ENCODE measurements at regions not wholly inside any gene's neighbourhood (a gene's known extent, or its start where the extent isn't known, plus 50 kb on each side); places are given as distances from the start of the nearest gene placed in this dataset.

- Histone ChIP-seq H3K36me3 (ENCODE audit: insufficient read depth, low read length) (no peaks in the 10 kb centered on the region), H3K4me3 (ENCODE audit: low read length) (no peak overlapping the region), H3K27ac (ENCODE audit: low read depth in 1 of 2, low read length in 2 of 2) (no peak overlapping the region), H3K4me1 (ENCODE audit: insufficient read depth, low read length) (no peaks in the 10 kb centered on the region), H3K9me3 (ENCODE audit: control insufficient read depth in 1 of 2, insufficient read depth in 1 of 2, low read length in 2 of 2) (no peaks in the 10 kb centered on the region), H3K27me3 (ENCODE audit: control insufficient read depth in 1 of 2, insufficient read depth in 2 of 2, low read length in 2 of 2) (no peaks in the 10 kb centered on the region)
- Mint-ChIP-seq H3K36me3 (ENCODE audit: low read depth) (no peaks in the 10 kb centered on the region), H3K9me3 (no peaks in the 10 kb centered on the region), H3K27ac (no peak overlapping the region), H3K4me1 (ENCODE audit: low read depth) (peaks cover 28% of the 10 kb centered on the region), H3K4me3 (no peak overlapping the region), H3K27me3 (no peaks in the 10 kb centered on the region)
- no peak for DNase-seq
- POLR2A ChIA-PET, result no interaction called here
- ATAC-seq (ENCODE audit: poor library complexity), result no peak
- intact Hi-C loops (cut with DNase I, micrococcal nuclease), result no loop called here
- CTCF ChIA-PET, result no interaction called here
- no peak for TF ChIP-seq CTCF (IDR thresholded peaks at IDR 0.05)
These were observed 111.9 kb upstream of the COL5A2 start for GRCh38 chr2:189291460-189291859.

DNA sequence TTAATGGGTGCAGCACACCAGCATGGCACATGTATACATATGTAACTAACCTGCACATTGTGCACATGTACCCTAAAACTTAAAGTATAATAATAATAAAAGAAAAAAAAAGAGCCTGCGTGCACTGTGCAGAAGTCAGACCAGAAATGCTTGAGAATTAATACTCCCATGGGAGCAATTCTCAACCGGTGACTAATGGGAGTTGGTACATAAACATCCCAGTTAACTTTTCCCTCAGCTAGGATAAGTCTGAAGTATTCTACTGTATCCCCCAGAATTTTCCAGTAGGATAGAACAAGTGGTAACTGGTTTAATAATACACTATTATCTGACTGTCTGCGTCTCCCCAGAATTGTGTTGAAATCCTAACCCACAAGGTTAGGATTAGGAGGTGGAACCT, 113.6 kb upstream of the COL5A2 start:
- TF ChIP-seq CTCF (IDR thresholded peaks at IDR 0.05), result no peak
- no peak overlapping the region for H3K27ac ChIP-seq (ENCODE audit: low read depth in 1 of 2, low read length in 2 of 2)
- Mint-ChIP-seq H3K4me3 (no peak overlapping the region), H3K27ac (no peak overlapping the region), H3K27me3 (no peaks in the 10 kb centered on the region), H3K4me1 (ENCODE audit: low read depth) (peaks cover 37% of the 10 kb centered on the region), H3K9me3 (no peaks in the 10 kb centered on the region), H3K36me3 (ENCODE audit: low read depth) (no peaks in the 10 kb centered on the region)
- CTCF ChIA-PET, result no interaction called here
- no peaks in the 10 kb centered on the region for H3K9me3 ChIP-seq (ENCODE audit: control insufficient read depth in 1 of 2, insufficient read depth in 1 of 2, low read length in 2 of 2)
- H3K27me3 ChIP-seq (ENCODE audit: control insufficient read depth in 1 of 2, insufficient read depth in 2 of 2, low read length in 2 of 2), result no peaks in the 10 kb centered on the region
- no peaks in the 10 kb centered on the region for H3K36me3 ChIP-seq (ENCODE audit: insufficient read depth, low read length)
- ATAC-seq (ENCODE audit: poor library complexity) (no peak), DNase-seq (no peak)
- intact Hi-C loops (cut with DNase I, micrococcal nuclease), result no loop called here
- peaks cover 6% of the 10 kb centered on the region for H3K4me1 ChIP-seq (ENCODE audit: insufficient read depth, low read length)
- POLR2A ChIA-PET, result no interaction called here
- no peak overlapping the region for H3K4me3 ChIP-seq (ENCODE audit: low read length)

DNA sequence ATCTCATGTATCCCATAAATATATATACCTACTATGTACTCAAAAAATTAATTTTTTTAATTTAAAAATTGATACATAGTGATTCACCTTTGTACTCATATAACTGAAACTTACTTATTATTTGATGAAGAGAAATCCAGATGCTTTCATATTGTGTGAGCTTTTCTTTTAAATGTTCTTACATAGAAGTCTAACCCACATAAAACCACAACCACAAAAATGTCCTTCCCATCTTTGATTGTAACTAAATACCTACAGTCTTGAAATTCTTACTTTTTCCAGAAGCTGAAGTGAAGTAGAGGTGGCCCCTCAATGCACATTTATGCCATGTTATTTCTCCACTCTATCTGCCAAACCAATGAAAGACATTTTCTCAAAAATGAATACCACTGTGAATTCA, 117.9 kb upstream of the COL5A2 start:
- Histone ChIP-seq H3K27ac (ENCODE audit: low read depth in 1 of 2, low read length in 2 of 2) (no peak overlapping the region), H3K27me3 (ENCODE audit: control insufficient read depth in 1 of 2, insufficient read depth in 2 of 2, low read length in 2 of 2) (no peaks in the 10 kb centered on the region), H3K4me1 (ENCODE audit: insufficient read depth, low read length) (peaks cover 20% of the 10 kb centered on the region), H3K9me3 (ENCODE audit: control insufficient read depth in 1 of 2, insufficient read depth in 1 of 2, low read length in 2 of 2) (no peaks in the 10 kb centered on the region), H3K36me3 (ENCODE audit: insufficient read depth, low read length) (no peaks in the 10 kb centered on the region), H3K4me3 (ENCODE audit: low read length) (no peak overlapping the region)
- ChIA-PET CTCF (no interaction called here), POLR2A (interaction anchor here (1.5 kb wide), 1 partner anchor 283 kb away, joined by 3 read pairs; the partner anchor contains the start of gene SLC40A1)
- no peaks in the 10 kb centered on the region for H3K27me3 Mint-ChIP-seq
- H3K36me3 Mint-ChIP-seq (ENCODE audit: low read depth), result no peaks in the 10 kb centered on the region
- peaks cover 76% of the 10 kb centered on the region for H3K4me1 Mint-ChIP-seq (ENCODE audit: low read depth)
- intact Hi-C loops (cut with DNase I, micrococcal nuclease), result no loop called here
- H3K27ac Mint-ChIP-seq, result peak overlapping the region; percentile 40
- no peak for TF ChIP-seq CTCF (IDR thresholded peaks at IDR 0.05)
- DNase-seq, result peak in 2 of 14 experiments; percentile 20 to 37
- ATAC-seq (ENCODE audit: poor library complexity), result peak; percentile 37
- peak overlapping the region; percentile 47 for H3K4me3 Mint-ChIP-seq
- peaks cover 1% of the 10 kb centered on the region for H3K9me3 Mint-ChIP-seq

Data from CD4-positive, alpha-beta T cell (primary cell).